ENCODE measurements at regions not wholly inside any gene's neighbourhood (a gene's known extent, or its start where the extent isn't known, plus 50 kb on each side); places are given as distances from the start of the nearest gene placed in this dataset.

- TF ChIP-seq NFYB (IDR thresholded peaks at IDR 0.05; ENCODE audit: extremely low read depth, insufficient read length) (no peak), ZEB2 (IDR thresholded peaks at IDR 0.05) (no peak), NFE2L1 (tag; IDR thresholded peaks at IDR 0.05; ENCODE audit: borderline replicate concordance, low read depth) (no peak), POLR2A (conservative IDR thresholded peaks at IDR 0.05) (no peak), ARID3B (CRISPR knock-in tag; IDR thresholded peaks at IDR 0.05; ENCODE audit: borderline replicate concordance) (no peak), IRF1 (CRISPR knock-in tag; IDR thresholded peaks at IDR 0.05; ENCODE audit: borderline replicate concordance) (no peak), DNMT1 (IDR thresholded peaks at IDR 0.05) (no peak), NFE2 (IDR thresholded peaks at IDR 0.05; ENCODE audit: low read depth) (no peak), CXXC5 (CRISPR knock-in tag; IDR thresholded peaks at IDR 0.05) (no peak), ZNF24 (IDR thresholded peaks at IDR 0.05) (no peak), E2F6 (IDR thresholded peaks at IDR 0.05; ENCODE audit: borderline replicate concordance in 1 of 2, extremely low read depth in 1 of 2, insufficient read depth in 1 of 2, insufficient read length in 1 of 2, low read depth in 1 of 2, low read length in 1 of 2, poor library complexity in 1 of 2, severe bottlenecking in 1 of 2) (no peak), FOXP4 (CRISPR knock-in tag; IDR thresholded peaks at IDR 0.05; ENCODE audit: borderline replicate concordance) (no peak), BRCA1 (IDR thresholded peaks at IDR 0.05) (no peak), BRCA1 (CRISPR knock-in tag; IDR thresholded peaks at IDR 0.05) (no peak), XRCC4 (IDR thresholded peaks at IDR 0.05; ENCODE audit: extremely low read depth, insufficient read depth, insufficient read length) (no peak), PTBP1 (IDR thresholded peaks at IDR 0.05; ENCODE audit: low read depth, low read length) (no peak), GATAD2A (IDR thresholded peaks at IDR 0.05) (no peak), ETS1 (conservative IDR thresholded peaks at IDR 0.05; ENCODE audit: control insufficient read depth, low read depth, low read length) (no peak)
- Histone ChIP-seq H2AFZ (ENCODE audit: low read depth, low read length) (no peak overlapping the region), H3K9ac (ENCODE audit: insufficient read depth in 1 of 2, low read depth in 2 of 2, low read length in 2 of 2) (no peak overlapping the region), H3K4me2 (ENCODE audit: insufficient read depth, low read length) (no peak overlapping the region), H3K9me3 (replicated peaks; ENCODE audit: control insufficient read depth, insufficient read depth, low read depth, low read length) (no peaks in the 10 kb centered on the region), H3K36me3 (ENCODE audit: control insufficient read depth, insufficient read depth, low read length) (no peaks in the 10 kb centered on the region), H3K79me2 (ENCODE audit: control insufficient read depth, insufficient read depth, low read length) (no peaks in the 10 kb centered on the region), H3K27ac (ENCODE audit: extremely low read depth, low read depth, low read length) (no peak overlapping the region), H3K9me1 (ENCODE audit: control insufficient read depth, insufficient read depth, low read length) (no peaks in the 10 kb centered on the region), H3K4me3 (no peak overlapping the region), H3K27me3 (ENCODE audit: control insufficient read depth in 2 of 2, insufficient read depth in 2 of 2, low read length in 2 of 2) (no peaks in the 10 kb centered on the region), H3K4me1 (replicated peaks in 1 of 2; ENCODE audit: control insufficient read depth in 2 of 2, insufficient read depth in 2 of 2, low read length in 2 of 2) (no peaks in the 10 kb centered on the region), H4K20me1 (replicated peaks; ENCODE audit: control insufficient read depth, insufficient read depth, low read length) (no peaks in the 10 kb centered on the region)
- CTCF ChIA-PET (ENCODE audit: low intra/inter-chr PET ratio) = no interaction called here
- in situ Hi-C loops (cut with MboI) = no loop called here
- POLR2A ChIA-PET = no interaction called here
- ATAC-seq = no peak
- FAIRE-seq = no peak
- DNase-seq (ENCODE audit: extremely low read depth in 1 of 4, low spot score in 3 of 4) = no peak
- no TSS peak for BruUV-seq (replicated peaks)
- WGBS (ENCODE audit: insufficient coverage, low coverage, missing lambda C conversion rate) = 0% methylated on average over 3 of the region's 3 CpGs
- intact Hi-C loops (cut with micrococcal nuclease) = no loop called here
Observed at GRCh38 chr12:115118177-115118724, 434.3 kb upstream of the TBX3 start.

All from K562 (cell line).